C4-2B (cell line): ENCODE measurements at regions not wholly inside any gene's neighbourhood (a gene's known extent, or its start where the extent isn't known, plus 50 kb on each side); places are given as distances from the start of the nearest gene placed in this dataset.

ENCODE experiments used
- CTCF ChIP-seq: fragments of 450-650 bp; conservative IDR thresholded peaks from 2 replicates; pipeline ENCODE4 v1.5.1; 2017; ENCODE audit warnings: mild to moderate bottlenecking
- ZFX ChIP-seq: fragments of 450-650 bp; IDR thresholded peaks from 2 replicates; pipeline ENCODE4 v1.6.1; 2017

- no peak for TF ChIP-seq CTCF
- no peak for TF ChIP-seq ZFX
Measured at GRCh38 chr4:175996206-175996605, 69.4 kb upstream of the WDR17 start.
